KOPT-K1 (cell line): ENCODE measurements at regions not wholly inside any gene's neighbourhood (a gene's known extent, or its start where the extent isn't known, plus 50 kb on each side); places are given as distances from the start of the nearest gene placed in this dataset.

Experiments
- H3K27ac ChIP-seq: fragments of 200-600 bp; sonication (generic); 2 replicates; pipeline ENCODE4 v1.5.1; 2016; ENCODE audit warnings: antibody characterized with exemption, mild to moderate bottlenecking, low read depth, low read length; ENCODE audit not compliant: poor library complexity, severe bottlenecking
- H3K36me3 ChIP-seq: fragments of 200-600 bp; sonication (generic); 2 replicates; pipeline ENCODE4 v1.5.1; 2017; ENCODE audit warnings: antibody characterized with exemption, mild to moderate bottlenecking, low read length, moderate library complexity; ENCODE audit not compliant: insufficient read depth
- H3K9me3 ChIP-seq: fragments of 200-600 bp; sonication (generic); 2 replicates; pipeline ENCODE4 v1.5.1; 2017; ENCODE audit warnings: antibody characterized with exemption, low read length, mild to moderate bottlenecking; ENCODE audit not compliant: insufficient read depth, poor library complexity, severe bottlenecking

DNA sequence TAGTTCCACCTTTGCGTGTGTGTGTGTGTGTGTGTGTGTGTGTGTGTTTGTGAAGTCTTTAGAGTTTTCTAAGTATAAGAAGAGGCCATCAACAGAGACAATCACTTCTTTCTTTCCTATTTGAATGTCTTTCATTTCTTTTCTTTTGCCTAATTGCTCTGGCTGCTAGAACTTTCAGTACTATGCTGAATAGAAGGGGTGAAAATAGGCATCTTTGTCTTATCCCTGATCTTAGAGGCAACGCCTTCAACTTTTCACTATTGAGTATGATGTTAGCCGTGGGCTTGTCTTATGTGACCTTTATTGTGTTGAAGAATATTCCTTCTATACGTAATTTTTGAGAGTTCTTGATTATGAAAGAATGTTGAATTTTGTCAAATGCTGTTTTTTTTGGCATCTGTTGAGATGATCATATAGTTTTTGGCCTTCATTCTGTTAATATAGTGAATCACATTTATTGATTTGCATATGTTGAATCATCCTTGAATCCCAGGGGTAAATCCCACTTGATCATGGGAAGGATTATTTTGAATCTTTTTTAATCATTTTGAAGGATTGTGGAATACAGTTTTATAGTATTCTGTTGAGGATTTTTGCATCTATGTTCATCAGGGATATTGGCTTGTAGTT is 134.8 kb upstream of the CD180 start:
- Histone ChIP-seq H3K27ac (no peak overlapping the region), H3K36me3 (no peaks in the 10 kb centered on the region), H3K9me3 (peaks cover 5% of the 10 kb centered on the region)

DNA sequence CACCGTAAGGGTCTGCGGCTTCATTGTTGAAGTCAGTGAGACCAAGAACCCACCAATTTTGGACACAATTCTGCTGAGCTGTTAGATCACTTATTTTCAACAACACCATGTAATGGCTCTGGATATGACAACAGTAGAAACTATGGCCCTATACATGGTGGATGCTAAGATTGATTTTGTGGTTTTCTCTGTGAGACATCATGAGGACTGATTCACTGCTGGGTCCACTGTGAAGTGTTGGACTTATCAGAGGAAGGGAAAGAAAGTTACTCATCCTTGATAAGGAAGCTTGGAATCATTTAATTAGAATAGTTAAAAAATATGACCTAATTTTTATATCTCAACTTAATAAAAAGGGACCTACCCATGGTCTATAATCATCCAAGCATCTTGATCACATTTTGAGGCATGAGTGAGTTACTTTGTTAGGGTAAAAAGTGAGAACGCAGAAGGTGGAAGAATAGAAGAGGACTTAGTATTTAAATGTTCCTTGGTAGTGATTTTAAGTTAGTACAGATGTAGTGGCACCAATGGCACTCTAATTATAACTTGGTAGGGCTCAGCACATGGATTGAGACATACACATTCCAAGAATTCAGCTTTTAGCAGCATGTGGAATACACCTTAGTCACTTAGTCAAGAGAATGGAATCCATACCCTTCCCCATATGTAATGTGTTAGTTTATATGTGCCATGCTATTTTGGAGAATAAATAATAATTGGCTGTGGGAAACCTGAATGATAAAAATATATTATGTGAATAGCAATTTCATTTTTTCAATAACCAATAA is 123.5 kb upstream of the CD180 start:
- H3K9me3 ChIP-seq = no peaks in the 10 kb centered on the region
- no peak overlapping the region for H3K27ac ChIP-seq
- H3K36me3 ChIP-seq = no peaks in the 10 kb centered on the region

DNA sequence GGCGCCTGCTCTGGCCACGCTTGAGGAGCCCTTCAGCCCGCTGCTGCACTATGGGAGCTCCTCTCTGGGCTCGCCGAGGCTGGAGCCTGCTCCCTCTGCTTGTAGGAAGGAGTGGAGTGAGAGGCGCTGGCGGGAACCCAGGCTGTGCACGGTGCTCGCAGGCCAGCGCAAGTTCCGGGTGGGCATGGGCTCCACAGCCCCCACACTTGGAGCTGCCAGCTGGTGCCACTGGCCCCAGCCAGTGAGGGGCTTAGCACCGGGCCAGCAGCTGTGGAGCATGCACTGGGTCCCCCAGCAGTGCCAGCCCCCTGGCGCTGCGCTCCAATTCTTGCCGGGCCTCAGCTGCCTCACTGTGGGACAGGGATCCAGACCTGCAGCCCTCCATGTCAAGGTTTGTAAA is 122.1 kb upstream of the CD180 start:
- no peak overlapping the region for H3K27ac ChIP-seq
- no peaks in the 10 kb centered on the region for H3K9me3 ChIP-seq
- H3K36me3 ChIP-seq = no peaks in the 10 kb centered on the region

DNA sequence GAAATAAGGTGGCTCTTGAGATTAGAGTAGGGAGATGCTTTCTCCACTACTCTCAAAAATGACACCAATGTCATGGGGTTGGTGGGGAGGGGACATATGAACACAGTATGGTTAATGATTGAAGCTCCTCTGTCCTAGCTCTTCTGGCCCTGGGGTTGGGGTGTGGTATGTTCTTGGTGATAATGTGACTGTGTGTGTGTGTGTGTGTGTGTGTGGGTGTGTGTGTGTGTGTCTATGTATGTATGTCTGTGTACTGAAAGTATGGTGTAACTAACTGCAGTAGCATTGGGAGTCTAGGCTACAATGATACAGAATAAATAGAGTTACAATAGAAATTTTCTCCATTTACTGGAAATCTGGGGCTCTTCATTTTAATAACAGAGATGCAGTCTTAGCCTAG is 121.0 kb upstream of the CD180 start:
- Histone ChIP-seq H3K27ac (no peak overlapping the region), H3K9me3 (no peaks in the 10 kb centered on the region), H3K36me3 (no peaks in the 10 kb centered on the region)

DNA sequence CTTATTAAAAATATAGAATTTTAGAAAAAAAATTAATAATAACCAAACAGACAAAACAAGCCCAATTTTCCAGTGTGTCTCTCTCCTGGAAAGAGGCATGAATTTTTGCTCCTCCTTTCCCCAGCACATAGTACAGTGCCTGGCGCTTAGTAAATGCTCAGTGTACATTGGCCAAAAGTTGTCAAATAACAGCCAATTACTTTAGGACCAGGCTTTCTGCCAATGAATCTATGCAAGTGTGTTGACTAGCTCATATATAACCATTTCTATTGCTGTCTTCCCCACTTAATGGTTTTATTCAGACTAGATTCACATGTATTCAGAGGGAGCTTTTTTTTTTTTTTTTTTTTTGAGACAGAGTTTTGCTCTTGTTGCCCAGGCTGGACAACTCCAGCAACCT is 120.1 kb upstream of the CD180 start:
- Histone ChIP-seq H3K36me3 (no peaks in the 10 kb centered on the region), H3K27ac (no peak overlapping the region), H3K9me3 (no peaks in the 10 kb centered on the region)

DNA sequence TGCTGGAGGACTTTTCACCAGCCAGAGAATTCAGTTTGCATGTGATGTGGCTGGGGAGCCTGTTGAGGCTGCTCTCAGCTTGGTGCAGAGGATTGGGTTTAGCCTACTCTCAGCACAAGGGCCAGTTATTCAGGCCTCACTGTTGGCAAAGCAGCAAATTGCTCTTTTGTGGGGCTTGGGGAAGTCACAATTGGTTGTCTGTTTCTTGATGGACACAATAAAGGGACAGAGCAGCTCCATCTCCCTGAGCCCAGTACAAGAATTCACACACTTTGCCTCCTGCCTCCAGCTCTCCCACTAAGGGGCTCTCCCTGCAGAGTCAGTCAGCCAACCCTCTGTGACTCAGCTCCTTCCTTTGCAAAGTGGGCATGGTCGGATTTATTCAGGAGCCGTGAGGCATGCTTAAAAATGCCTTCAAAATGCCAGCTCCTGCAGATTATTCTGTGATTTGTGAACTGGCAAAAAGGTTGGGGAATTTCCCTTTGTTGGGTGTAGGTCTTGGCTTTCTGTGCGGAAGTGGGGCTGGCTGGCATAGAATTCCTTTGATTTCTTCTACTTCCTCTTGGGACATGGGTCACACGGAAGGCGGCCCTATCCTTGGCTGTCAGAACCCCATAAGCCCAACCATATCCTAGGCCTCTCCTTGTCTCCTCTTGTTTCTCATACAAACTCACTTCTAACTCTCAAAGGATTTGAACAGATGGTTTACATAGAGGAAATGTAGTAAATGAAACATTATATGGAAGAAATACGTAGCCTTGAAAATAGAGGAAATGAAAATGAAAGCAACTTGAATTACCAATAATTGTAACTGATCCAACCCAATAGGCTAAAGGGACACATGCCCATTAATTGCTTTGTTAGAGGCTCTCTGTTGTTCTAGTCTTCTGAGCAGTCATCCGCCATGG is 118.7 kb upstream of the CD180 start:
- Histone ChIP-seq H3K9me3 (peaks cover under 1% of the 10 kb centered on the region), H3K36me3 (no peaks in the 10 kb centered on the region), H3K27ac (no peak overlapping the region)

DNA sequence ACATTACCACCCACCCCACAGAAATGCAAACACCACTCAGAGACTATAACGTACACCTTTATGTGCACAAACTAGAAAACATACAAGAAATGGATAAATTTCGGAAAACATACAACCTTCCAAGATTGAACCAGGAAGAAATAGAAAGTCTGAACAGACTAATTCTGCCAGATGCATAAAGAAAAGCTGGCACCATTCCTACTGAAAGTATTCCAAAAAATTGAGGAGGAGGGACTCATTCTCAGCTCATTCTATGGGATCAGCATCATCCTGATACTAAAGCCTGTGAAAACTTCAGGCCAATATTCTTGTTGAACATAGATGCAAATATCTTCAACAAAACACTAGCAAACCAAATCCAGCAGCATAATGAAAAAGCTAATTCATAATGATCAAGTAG is 115.1 kb upstream of the CD180 start:
- Histone ChIP-seq H3K36me3 (no peaks in the 10 kb centered on the region), H3K27ac (no peak overlapping the region), H3K9me3 (peaks cover 7% of the 10 kb centered on the region)

DNA sequence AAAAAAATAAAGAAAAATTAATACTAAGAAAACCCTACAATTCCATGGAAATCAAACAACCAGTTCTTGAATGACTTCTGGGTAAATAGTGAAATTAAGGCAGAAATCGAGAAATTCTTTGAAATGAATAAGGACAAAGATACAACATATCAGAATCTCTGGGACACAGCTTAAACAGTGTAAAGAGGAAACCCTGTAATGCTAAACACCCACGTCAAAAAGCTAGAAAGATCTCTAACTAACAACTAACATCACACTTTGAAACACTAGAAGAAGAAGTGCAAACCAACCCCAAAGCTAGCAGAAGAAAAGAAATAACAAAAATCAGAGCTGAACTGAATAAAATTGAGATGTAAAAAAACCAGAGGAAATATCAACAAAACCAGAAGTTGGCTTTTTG is 114.6 kb upstream of the CD180 start:
- Histone ChIP-seq H3K9me3 (peaks cover 7% of the 10 kb centered on the region), H3K36me3 (no peaks in the 10 kb centered on the region), H3K27ac (no peak overlapping the region)

DNA sequence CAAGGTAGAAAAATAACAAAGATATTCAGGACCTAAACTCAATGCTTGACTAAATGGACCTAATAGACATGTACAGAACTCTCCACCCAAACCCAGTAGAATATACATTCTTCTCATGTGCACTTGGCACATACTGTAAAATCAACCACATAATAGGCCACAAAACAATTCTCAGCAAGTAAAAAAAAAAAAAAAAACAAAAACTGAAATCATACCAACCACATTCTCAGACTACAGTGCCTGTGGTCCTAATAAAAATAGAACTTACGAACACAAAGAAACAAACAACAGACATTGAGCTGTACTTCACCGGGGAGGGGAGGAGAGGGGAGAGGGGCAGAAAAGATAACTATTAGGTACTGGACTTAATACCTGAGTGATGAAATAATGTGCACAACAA is 114.1 kb upstream of the CD180 start:
- H3K9me3 ChIP-seq = peaks cover 7% of the 10 kb centered on the region
- no peaks in the 10 kb centered on the region for H3K36me3 ChIP-seq
- no peak overlapping the region for H3K27ac ChIP-seq

DNA sequence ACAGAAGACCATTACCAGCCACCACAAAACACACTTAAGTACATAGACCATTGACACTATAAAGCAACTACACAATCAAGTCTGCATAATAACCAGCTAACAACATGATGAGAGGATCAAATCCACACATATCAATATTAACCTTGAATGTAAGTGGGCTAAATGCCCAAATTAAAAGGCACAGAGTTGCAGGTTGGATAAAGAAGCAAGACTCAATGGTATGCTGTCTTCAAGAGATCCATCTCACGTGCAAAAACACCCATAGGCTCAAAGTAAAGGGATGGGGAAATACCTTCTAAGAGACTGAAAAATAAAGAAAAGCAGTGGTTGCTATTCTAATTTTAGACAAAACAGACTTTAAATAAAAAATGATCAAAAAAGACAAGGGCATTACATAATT is 113.6 kb upstream of the CD180 start:
- H3K27ac ChIP-seq = no peak overlapping the region
- no peaks in the 10 kb centered on the region for H3K36me3 ChIP-seq
- peaks cover 7% of the 10 kb centered on the region for H3K9me3 ChIP-seq

DNA sequence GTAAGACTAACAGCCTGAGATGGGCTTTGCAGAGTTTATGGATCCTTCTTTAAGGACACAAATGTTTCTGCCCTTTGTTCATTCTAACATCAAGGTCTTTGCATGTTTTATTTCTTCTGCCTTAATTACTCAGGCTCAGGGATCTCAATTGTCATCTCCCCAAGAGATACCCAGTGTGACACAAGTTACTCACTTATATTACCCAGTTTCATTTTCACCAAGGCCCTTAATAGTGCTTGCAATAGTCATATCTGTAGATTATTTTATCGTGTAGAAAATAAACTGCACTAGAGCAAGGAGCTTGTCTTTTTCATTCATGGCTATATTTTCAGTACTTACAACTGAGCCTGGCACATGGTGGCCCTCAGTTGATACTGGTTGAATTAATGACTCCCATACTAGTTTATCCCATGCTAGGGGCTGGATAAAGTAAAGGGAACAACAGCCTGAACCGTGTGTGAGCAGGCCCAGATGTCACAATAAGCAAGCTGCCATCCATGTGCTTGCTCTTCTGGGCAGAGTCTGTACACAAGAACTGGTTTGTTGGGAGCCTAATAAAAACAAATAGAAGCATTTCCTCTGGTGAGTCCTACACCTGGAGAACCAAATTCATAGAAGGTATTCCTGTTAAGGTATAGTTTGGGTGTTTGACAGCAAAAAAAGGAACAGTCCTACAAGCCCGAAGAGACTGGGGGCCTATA is 112.5 kb upstream of the CD180 start:
- H3K27ac ChIP-seq = no peak overlapping the region
- H3K36me3 ChIP-seq = no peaks in the 10 kb centered on the region
- H3K9me3 ChIP-seq = peaks cover 7% of the 10 kb centered on the region

DNA sequence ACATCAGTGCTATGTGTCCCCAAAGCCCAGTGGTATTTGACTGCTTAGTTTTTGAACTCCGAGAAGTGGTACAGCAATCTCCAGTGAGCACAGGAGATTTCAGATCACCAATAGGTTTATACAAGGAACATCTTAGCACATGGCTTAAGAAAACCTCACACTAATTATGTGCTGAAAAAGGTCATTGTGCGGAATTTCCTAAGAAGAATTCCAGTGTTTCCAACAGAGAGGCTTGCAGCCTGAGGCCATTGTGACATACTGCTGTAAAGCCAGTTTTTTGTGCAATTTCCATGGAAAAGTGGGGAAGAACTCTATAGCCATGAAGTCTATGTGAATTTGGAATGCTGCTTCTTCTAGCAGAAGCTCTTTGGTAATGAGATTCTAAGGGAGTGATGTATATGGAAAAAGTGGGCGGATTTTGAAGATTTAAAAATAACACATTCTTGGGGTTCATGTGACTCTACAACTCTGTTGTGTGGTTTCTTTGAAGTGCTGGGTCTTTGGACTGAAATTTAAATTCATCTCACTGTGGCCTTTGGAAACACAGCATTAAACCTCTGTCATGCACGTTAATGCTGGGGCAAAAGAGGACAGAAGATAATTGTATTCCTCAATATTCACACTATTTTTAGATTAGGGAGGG is 110.5 kb upstream of the CD180 start:
- H3K9me3 ChIP-seq = peaks cover 7% of the 10 kb centered on the region
- H3K36me3 ChIP-seq = no peaks in the 10 kb centered on the region
- no peak overlapping the region for H3K27ac ChIP-seq

DNA sequence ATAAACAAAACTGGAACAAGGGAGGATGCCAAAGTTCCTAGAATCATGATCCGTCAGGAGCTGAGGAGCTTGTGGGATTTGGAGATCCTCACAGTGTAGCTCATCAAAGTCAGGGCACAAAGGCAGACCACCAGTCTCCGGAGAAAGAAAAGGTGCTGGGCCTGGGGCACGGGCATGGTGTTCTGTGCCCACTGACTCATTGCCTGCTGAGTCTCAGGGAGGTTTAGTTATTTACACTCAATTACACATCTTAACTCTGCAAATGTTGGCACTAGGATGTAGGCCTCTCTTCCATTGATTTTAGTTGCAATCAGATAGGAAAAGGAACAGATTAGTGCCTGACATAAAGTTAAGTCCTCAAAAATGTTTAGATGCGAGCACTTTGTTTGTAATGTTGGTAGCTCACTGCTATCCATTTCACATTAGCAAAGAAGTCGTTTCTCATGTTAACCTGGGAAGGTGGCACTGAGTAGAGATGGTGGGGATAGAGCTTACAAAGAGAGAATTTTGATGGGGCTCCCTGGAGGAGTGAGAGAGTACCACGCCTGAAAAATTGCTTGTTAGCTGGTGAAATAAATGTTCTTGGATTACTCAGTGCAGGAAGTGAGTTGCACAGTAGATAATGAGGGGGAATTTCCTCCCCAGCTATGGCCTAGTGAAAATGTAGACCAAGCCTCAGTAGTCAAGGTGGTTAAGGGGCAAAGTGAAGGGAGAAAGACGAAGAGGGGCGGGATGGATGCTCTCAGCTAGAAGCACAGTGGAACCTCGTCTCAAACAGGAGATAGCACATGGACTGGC is 109.5 kb upstream of the CD180 start:
- Histone ChIP-seq H3K36me3 (no peaks in the 10 kb centered on the region), H3K9me3 (peaks cover 7% of the 10 kb centered on the region), H3K27ac (no peak overlapping the region)

DNA sequence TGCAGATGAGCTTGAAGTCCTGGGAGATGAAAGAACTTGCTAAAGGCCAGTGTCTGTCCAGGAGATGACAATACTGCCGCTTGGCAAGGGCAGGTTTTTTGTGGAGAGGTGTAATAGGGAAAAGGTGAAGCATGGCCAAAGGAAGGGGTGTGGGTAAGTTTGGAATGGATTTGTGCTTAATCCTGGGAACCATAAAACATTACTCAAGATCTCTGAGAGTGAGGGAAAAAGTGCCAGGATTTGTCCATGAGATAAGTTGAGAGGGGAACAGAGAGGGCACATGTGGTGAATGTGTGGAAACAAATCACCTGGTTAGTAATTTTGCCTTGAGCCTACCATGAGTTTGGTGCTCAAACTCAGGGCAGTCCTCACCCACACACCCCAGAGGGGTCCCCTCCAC is 108.8 kb upstream of the CD180 start:
- no peaks in the 10 kb centered on the region for H3K36me3 ChIP-seq
- H3K27ac ChIP-seq = no peak overlapping the region
- peaks cover 7% of the 10 kb centered on the region for H3K9me3 ChIP-seq
